ENCODE measurements at regions not wholly inside any gene's neighbourhood (a gene's known extent, or its start where the extent isn't known, plus 50 kb on each side); places are given as distances from the start of the nearest gene placed in this dataset.
"Not testable (repeated sequence)": the region's sequence is repeated elsewhere in the genome, so short reads cannot be mapped to it uniquely, and the experiment has no call there.

DNA sequence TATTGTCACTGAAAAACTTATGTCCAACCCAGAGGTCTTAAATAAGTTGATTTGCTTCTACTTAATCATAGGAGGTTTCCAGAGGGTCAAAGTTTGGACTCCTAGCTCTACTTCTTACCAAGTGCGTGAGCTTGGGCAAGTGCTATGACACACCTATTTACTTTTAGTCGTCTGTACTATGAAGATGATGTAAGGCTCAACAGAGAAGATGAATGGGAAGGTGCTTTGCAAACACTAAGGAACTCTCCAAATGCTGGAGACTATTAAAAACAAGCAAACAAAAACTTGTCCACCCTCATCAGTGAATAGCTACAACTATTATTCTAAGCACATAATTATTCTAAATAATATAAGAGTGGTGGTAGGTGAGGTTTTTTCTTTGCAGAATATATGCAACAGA lies 232.3 kb upstream of the USP24 start:
- DNase-seq (ENCODE audit: low spot score): no peak

DNA sequence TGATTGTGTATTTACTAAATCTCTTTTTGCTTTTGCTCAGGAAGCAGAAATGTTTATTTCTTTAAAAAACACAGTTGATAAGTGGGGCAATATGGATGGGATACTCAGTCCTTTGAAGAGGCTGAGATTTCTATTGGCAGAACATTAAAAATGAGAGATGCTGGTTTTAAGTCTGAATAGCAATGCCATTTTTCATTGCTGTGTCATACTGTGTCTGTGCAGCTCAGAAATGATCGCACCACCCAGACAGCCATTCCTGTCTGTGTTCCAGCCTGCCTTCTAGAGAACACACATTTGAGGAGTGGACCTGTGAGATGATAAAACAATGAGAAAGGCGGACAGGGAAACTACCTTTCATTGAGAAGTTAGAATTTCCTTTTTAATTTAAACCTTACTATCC lies 231.2 kb upstream of the USP24 start:
- no peak for DNase-seq (ENCODE audit: low spot score)

DNA sequence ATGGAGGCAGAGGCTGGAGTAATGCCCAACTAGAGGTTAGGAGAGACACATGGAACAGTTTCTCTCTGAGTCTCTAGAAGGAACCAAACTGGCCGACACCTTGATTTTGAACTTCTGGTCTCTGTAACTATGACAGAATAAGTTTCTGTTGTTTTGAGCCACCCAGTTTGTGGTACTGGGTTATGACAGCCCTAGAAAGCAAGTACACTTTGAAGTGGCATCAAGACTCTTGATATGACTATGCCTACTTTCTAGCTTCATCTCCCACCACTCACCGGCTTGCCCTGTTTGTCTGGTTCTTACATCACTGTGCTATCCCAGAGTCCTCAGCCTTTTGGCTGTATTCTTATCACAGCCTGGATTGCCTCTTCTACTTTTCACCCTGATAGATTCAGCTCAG lies 230.3 kb upstream of the USP24 start:
- no peak for DNase-seq (ENCODE audit: low spot score)

DNA sequence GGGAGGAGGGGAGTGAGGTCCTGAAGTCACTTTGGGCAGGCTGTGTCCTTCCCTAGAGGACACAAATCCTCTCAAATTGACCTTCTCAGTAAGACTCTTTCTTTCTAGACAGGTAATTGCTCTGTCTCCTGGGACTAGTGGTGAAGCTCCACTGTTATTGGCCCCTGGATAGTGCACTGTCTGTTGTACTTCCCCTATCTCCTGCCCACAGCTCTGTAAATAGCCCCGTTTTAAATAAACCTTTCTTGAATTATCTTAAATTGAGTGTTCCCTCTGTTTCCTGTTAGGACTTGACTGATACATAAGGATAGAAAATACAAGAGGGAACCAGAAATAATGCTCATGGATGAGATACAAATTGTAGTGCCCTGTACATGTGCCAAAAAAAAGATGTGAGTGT lies 229.5 kb upstream of the USP24 start:
- no peak for DNase-seq (ENCODE audit: low spot score)

DNA sequence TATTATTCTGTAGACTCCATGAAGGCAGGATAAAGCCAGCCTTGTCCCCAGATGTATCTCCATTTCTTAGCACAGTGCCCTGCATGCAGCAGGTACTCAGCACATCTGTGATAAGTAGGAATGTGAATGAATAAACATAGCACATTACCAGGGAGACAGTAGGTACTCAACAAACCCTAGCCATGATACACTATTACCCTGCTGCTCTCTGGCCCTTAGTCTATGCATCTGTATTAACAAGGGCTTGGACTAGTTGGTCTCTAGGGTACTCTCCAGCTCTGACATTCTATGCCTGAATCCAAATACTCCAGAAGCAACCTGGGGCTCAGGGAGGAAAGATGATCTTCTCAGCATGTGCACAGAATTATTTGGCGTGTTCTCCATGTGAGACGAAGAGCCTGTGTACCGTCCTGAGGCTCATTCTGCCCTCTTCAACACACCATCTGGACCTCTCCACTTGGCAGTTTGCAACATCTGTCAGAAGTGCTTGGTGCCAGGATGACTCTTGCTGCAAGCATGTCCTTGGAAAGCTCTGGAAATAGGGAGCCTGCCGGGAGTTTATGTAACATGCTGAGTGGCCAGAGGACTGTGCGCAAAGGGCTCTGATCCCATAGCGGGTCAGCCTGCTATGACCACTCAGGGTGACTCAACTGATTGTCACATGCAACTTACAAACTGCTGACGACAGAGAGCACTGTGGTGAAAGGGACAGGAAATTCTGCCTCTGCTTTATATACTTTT lies 228.2 kb upstream of the USP24 start:
- DNase-seq (ENCODE audit: low spot score): no peak

DNA sequence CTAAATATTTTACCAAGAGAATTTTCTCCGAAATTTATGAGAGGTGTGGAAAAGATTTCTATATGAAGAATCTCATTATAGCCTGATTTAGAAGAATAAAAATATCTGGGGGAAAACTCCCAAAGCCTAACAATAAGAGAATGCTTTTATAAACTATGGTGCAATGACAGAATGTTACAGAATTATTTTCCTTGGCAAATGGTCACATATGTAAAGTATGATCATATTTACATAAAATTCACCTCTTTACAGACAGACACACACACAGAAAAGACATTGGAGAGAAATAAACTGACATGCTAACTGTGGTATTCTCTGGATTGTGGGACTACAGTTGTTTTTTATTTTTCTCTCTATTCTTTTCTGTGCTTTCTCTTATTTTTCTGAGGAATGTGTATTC lies 226.3 kb upstream of the USP24 start:
- DNase-seq (ENCODE audit: low spot score): no peak

DNA sequence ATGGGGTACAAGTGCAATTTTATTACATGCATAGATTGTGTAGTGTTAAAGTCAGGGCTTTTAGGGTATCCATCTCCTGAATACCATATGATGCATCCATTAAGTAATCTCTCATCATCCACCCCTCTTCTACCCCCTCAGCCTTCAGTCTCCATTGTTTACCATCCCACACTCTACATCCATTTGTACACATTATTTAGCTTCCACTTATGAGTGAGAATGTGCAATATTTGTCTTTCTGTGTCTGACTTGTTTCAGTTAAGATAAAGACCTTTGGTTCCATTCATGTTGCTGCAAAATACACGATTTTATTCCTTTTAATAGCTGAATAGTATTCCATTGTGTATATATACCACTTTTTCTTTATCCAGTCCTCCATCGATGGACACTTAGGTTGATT lies 222.5 kb upstream of the USP24 start:
- DNase-seq (ENCODE audit: low spot score): no peak

DNA sequence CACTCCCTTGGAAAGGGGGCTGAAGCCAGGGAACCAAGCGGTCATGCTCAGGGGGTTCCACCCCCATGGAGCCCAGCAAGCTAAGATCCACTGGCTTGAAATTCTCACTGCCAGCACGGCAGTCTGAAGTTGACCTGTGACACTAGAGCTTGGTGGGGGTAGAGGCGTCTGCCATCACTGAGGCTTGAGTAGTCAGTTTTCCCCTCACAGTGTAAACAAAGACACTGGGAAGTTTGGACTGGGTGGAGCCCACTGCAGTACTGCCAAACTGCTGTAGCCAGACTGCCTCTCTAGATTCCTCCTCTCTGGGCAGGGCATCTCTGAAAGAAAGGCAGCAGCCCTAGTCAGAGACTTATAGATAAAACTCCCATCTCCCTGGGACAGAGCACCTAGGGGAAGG lies 215.6 kb upstream of the USP24 start:
- not testable (repeated sequence) for DNase-seq (ENCODE audit: low spot score)

DNA sequence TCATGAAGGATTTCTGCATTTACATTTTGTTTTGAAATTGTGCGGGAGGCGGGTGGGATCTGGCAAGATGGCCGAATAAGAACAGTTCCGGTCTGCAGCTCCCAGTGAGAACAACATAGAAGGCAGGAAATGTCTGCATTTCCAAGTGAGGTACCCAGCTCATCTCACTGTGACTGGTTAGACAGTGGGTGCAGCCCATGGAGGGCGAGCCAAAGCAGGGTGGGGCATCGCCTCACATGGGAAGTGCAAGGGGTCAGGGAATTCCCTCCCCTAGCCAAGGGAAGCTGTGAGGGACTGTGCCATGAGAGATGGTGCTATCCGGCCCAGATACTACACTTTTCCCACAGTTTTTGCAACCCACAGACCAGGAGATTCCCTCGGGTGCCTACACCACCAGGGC lies 215.0 kb upstream of the USP24 start:
- not testable (repeated sequence) for DNase-seq (ENCODE audit: low spot score)

DNA sequence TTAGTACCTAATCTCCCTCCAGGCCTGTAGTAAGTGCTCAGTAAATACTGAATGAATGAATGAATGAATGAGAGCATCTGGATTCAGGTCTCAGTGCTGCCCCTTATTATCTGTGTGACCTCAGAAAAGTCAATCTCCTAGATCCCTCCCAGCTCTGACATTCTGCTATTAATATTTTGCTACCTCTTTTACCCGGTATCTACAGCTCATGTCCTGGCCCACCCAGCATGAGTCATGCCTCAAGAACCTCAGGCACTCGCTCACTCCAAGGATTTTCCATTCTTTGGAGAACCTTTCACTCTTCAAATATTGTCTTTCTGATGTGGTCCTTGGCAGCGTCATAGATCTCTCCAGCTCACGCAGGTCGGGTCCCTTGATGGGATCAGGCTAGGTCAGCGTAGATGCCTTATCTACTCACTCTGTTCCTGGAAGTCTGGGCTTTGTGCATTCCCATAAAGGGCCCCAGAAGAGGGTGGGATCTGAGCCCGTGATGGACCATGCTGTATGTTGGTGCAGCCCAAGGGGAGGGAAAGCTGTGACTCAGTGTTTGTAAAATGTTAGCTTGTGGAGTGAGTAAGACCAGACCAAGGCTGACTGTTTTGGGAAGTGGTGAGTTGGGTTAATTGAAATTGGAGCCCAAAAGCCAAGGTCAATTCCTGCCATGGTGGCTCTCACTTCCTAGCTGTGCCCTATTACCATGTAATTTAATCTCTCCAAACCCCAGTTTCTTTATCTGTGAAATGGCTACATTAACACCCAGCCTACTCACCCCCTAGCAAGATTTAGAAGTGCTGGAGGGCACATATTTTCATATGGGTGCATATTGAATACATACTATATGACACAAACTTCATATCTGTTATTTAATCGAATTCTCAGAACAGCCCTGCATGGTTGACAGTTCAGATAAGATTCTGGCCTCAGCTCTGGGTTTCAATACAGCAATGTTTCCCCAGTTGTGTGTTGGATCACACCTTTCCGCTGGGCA lies 214.1 kb upstream of the USP24 start:
- DNase-seq (ENCODE audit: low spot score): no peak

DNA sequence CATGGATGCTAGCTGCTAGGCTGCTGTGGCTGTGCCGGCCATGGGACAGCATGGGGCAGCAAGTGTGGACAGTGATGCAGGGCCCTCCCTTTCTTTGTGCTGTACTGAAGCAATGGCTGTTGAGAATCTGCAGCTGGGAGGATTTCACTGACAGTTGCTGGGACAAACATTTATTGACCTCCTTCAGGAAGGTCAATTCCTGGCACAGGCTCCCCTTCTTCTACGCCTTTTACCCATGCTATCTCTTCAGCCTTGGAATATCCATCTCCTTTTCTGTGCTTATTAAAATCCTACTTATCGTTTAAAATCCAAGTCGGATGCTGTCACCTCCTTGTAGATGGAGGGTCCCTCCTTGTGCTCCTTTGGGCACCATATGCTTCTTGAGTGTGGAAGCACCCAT lies 213.1 kb upstream of the USP24 start:
- no peak for DNase-seq (ENCODE audit: low spot score)

DNA sequence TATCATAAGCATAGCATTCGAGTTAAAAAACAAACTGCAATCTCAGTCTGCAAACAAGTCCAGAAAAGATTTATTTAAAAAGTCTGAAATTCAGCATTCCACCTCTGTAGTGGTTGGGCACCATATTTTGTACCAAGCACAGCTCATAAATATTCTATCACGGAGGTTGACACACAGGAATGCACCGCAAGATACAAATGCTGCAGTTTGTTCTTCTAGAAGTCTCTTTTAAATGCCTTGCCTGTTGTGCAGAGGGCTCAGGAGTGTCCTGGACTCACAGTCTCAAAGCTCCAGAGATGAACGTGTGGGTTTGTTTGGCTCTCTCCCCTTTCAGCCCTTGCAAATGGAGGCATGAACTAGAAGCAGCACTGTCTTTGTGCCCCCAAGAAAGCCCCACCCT lies 212.4 kb upstream of the USP24 start:
- DNase-seq (ENCODE audit: low spot score): no peak

DNA sequence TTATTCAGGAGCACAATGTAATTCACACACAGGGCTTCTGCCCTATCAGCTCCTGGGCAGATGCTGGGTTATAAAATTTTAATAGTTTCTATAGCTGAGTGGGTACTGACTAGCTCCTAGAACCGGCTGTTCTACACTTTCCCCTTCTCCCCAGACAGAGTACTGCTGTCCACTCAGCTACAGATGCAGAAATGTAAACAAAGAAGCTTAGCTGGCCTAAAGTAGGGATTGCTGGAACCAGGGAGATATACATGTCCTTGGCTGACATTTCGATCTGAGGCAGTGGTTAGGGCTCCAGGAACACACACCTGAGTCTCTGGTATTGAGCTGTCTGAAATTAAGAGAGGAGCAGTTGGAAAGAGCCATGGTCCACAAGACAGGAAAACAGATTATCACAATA lies 211.5 kb upstream of the USP24 start:
- no peak for DNase-seq (ENCODE audit: low spot score)

DNA sequence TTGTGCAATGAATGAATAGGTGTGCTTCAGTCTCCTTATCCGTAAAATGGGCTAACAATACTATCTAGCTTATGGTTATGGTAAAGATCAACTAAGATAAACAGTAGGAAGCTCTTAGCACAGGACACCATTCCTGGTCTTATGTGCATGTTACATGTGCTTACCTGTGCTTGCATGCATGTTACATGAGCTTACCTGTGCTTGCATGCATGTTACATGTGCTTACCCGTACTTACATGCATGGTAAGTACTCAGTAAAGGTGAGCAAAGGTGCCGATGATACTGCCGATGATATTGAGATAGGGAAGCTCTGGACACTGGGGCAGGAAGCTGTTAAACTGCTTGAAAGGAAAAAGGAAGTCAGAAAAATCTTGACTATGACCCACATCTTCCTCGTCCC lies 211.0 kb upstream of the USP24 start:
- no peak for DNase-seq (ENCODE audit: low spot score)

DNA sequence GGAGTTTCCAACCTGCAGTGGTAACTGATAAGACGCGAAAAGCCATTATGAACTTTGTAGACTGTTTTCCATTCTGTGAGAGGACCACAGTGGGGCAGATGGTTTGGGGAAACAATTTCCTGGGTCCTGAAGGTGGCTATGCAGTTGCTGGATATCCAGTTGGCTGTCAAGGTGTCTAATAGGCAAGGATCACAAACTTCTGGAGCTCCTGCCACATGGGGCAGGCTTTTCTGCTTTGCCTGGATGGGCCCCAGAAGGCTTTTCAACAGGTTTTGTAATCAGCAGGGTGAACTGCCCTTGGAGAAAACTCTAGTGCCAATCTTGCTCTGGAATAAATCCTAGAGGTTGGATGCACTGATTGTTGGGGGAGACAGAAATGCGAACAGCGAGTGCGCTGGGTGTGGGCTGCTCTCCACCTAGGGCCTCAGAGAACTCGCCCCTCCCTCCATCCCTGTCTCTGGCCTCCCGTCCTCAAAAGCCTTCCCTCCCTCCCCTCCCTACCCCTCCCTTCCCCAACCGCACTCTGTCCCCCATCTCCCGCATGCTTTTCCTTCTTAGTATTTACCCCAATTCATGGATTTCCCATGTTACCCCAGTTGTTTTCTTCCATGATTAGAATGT lies 210.3 kb upstream of the USP24 start:
- DNase-seq (ENCODE audit: low spot score): no peak

DNA sequence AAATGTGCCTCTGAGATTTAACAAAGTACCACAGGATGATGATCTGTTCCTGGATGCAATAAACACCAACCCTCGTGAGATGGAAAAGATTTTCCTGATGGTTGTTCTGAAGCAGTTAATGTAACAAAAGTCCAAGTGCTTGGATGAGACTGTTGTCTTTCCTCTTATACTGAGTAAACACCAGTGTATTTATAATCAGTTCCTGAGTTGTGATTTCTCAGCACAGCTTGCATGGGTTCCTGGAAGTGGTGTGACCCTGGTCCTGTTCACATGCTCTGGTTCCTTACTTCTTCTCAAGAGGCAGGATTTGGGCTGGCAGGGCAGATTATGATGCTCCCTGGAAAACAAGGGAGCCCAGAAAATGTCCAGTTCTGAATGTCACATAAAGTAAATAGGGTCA lies 208.2 kb upstream of the USP24 start:
- no peak for DNase-seq (ENCODE audit: low spot score)

DNA sequence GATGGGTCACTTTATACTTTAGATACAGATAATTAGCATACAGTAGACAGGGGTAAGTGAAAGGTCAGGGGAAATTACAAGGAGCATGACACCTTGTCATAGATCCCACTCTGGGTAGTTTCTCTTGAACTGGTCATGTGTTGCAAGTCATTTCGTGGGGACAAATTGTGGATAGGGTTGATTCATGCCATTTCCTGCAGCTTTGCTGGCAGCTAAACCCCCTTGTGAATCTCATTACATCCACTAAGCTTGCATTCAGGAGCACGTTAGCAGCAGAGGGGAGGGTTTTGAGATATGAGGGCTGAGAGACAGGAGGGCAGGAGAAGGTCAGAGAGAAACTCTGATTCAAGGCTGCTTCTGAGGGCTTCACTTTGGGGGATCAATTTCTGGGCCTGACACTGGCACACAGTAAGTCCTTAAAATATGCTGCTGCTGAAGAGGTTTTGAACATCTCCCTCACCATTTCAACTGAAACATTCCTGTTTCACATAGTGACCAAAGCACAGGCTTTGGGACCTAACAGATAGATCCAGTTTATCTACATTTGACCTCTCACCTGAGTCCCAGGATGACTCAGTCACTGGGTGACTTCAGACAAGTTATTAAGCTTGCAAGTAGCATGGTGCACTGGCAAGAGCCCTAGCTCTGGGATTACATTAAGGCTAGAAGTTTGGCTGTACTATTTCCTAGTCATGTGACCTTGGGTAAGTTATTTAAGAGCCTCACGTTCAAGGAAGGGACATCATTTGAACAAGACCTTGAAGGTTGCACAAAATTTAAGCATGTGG lies 206.0 kb upstream of the USP24 start:
- no peak for DNase-seq (ENCODE audit: low spot score)

DNA sequence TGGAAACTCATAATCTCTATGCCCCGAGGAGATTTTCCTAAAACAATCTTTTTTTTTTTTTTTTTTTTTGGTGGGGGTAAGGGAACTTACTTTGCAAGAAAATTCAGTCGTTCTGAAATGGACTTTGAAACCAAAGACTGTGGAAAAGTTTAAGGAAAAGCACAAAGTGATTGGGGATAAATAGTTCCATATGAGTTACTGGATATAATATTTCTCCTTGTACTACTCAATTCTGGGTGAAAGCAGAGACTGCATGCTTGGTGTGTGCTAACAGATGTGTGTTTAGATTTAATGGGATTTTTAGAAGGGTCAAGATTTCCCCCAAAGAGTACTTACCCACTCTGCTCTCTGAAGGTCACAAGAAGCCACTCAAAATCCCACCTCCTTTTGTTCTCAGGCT lies 204.9 kb upstream of the USP24 start:
- DNase-seq (ENCODE audit: low spot score): no peak

DNA sequence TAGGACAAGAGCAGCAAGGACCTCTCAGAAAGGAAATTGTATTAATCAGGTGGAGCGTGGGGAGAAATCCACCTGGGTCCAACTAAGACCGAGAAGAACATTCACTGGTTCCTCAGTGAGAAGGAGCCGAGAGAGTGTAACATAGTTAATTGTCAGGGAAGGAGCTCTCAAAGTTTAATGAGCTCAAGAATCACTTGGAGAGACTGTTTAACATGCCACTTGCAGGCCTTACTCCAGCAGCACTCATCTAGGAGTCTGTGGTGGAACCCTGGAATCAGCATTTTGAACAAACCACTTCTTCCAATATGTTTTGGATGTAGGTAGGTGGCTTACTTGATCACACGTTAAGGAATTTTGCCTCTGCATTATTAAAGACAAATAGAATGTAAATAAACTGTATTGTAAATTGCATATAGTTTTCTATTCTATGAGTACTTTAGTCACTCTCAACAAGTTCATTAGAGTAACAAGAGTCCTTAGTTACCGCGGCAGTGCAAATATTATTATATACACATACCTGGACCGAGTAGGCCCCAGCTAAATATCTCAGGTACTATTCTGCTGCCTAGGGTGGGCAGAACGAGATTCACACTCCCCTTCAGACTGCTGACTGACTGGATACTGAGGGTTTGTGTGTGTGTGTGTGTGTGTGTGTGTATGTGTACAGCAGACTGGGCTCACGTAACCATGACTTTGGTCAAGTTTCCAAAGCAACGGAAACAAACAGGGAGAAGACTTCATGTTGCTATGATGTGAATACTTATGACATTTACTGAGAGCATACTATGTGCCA lies 203.2 kb upstream of the USP24 start:
- DNase-seq (ENCODE audit: low spot score): no peak

DNA sequence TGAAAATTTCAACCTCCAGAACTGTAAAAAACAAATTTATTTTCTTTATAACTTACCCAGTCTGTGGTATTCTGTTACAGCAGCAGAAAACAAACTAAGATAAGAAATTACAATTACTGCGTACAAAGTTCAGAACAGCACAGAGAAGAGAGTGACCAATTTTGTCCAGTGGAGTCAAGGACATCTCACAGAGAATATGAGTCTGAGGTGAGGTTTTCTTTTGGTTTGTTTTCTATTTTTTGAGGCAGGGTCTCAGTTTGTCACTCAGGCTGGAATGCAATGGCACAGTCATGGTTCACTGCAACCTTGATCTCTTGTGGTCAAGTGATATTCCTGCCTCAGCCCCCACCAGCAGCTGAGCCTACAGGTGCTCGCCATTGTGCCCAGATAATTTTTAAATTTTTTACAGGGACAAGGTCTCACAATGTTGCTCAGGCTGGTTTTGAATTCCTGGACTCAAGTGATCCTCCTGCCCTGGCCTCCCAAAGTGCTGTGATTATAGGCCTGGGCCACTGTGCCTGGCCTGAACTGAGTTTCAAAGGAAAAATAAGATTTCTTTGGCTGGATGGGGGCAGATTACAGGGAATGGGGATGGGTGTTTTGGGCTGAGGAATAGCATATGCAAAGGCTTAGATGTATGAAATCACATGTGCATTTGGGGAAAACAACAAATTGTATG lies 201.1 kb upstream of the USP24 start:
- DNase-seq (ENCODE audit: low spot score): no peak

DNA sequence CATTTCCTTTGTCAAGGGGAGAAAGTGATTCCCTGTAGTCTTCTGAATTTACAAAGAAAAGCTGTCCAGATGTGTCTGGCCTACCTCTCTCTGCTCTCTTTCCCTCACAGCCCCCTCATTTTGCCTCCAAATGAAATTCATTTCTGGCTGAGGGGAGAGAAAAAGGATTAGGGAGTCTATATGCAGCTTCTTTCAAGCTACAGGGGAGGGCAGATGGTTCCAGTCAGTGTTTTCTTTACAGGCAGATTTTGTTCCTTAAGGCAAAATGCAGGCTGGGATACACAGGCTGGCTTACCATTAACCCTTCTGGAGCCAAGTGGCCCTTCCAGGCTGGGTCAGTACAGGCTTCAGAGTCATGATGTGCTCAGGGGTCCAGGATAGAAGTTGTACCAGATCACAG lies 198.1 kb upstream of the USP24 start:
- no peak for DNase-seq (ENCODE audit: low spot score)
